GDM1 (cell line): ENCODE measurements at regions not wholly inside any gene's neighbourhood (a gene's known extent, or its start where the extent isn't known, plus 50 kb on each side); places are given as distances from the start of the nearest gene placed in this dataset.

Experiments used
- DNase-seq: peaks from one replicate; lab custom pipeline; 2025; lab: John Stamatoyannopoulos, UW

DNA sequence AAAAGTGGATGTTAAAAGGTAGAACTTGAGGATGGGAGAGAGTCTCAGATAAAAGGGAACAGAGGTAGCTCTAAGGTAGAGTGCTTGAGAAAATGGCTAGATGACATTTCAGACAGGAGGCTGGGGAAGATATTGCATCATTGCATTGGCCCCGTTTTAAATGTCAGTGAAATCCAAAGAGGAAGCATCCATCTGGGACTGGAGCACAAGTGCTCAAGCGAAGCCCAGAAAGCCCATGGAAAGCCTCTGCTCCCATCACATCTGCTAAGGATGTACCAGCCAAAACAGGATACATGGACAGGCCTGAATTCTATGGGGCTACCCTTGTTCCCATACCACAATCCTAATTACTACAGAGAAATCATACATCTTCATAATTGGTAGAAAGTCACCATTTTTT is 581.5 kb upstream of the TMEM132C start:
- no peak for DNase-seq

DNA sequence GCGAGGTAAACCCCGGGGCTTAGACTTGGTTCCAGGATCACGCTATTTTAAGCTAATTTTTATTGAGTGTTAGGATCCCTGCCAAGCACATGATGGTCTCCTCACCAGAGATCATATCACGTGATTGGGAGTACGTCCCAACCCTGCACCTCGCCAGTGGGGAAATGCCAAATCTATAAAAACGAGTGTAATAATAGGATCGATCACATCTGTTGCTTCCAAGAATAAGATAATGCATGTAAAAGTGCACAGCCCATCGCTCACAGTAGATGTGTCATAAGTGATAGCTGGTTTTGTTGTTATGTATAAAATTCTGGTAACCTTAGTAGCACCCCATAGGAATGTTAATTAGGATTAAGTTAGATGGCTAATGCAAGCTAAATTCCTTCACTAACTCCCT is 581.0 kb upstream of the TMEM132C start:
- DNase-seq, result no peak

- no peak for DNase-seq
Observed at GRCh38 chr12:127687181-127687580, 579.8 kb upstream of the TMEM132C start.

GRCh38 chr12:127688906-127689428 is 578.0 kb upstream of the TMEM132C start:
- DNase-seq, result no peak

DNA sequence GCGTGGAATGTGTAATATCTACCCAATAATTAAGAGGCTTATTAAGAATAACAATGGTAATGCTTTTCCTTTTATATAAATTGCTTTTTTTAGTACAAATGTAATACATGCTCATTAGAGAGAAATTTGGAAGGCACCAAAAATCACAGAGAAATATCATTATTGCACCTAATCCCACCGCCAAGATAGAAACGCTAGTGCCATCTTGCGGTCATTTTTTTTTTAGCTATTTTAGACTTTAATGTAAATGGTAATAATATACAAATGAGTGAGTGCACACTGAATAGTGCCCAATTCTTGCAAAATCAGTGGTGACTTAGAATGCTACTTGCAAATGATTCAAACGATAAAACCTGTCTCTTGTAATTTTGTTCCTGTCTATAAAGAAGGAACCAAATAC is 576.8 kb upstream of the TMEM132C start:
- no peak for DNase-seq

- DNase-seq, result no peak
Observed at GRCh38 chr12:127696963-127697362, 570.0 kb upstream of the TMEM132C start.

DNA sequence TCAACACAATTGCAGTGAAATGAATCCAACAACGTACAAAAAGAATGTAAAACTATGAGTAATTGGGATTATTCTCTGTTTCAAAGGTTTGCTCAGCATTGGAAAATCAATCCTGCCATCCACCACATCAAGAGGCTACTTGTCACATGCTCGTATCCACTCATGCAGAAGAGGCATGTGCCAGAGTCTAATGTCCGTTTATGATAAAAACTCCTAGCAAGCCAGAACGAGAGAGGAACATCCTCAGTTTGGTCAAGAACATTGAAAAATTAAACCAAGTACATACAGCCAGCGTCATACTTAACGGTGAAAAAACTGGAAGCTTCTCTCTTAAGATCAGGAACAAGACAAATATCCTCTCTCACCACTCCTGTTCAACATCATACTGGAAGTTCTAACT is 563.9 kb upstream of the TMEM132C start:
- no peak for DNase-seq

DNA sequence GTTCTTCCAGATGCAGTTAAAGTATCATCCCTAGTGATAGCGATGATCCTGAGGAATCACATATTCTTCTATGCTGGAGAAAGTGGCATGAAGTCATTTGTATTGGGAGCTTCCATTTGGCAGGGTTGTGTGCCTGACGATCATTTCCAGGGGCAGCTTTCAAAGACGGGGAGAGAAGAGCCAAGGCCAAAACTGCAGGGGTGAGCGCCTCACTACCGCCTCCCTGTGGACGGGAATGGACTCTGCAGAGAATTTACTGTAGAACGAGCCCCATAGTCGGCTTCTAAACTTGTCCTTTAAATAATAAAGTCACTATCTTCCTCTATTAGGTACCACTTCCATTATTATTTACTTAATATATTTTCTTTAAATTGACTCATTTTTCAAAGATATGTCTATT is 555.9 kb upstream of the TMEM132C start:
- DNase-seq, result no peak

DNA sequence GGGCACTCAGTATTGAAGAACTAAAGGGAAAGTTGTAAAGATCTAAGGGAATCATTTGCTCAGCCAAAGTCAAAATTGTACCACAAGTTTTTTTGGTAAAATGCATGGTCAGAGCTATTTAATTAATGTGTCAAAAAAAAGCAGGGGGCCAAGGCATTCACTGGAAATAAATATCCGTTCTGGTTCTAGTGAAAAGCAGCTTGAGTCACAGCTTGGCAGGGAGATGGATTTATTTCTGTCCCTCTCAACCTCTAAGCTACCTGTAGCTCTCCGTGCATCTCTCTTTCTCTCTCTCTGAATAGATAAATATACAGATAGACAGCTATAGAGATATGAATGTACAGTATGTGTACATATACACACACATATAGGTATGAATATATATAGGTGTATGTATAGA is 554.4 kb upstream of the TMEM132C start:
- DNase-seq, result no peak

- no peak for DNase-seq
Observed at GRCh38 chr12:127716166-127716565, 550.8 kb upstream of the TMEM132C start.

DNA sequence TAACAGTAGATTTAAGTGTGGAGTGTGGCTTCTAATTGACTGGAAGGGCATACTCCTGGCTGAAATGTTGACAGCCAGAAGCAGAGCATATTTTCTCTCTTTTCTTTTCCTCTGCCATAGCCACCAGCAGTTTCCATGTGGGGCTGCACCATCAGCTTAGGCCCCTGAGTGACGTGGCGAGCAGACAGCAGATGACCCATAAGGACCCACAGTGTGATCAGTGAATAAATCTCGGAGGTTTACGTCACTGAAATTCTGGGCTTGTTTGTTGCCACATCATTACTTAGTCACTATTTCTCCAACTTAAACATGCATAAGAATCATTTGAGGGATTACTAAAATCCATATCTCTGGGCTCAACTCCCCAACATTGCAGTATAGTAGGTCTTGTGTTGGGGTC is 549.7 kb upstream of the TMEM132C start:
- DNase-seq, result no peak

DNA sequence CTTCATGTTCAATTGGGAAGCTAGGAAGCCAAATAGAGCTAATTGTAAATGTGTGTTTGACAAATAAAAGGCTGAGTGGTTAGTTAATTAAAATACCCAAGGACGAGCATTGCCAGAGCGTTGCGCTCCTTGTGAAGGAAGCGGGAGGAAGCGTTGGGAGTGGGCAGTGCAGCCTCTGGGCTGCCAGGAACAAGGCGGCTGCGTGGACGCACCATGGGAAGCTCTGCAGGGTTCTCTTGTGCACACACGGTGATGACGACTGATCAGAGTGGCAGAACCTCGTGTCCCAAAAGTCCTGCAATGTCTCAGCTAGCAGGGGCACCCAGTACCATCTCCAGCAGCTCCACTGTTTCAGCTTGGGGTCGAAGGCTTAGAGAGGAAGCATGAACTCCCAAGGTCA is 546.6 kb upstream of the TMEM132C start:
- no peak for DNase-seq

DNA sequence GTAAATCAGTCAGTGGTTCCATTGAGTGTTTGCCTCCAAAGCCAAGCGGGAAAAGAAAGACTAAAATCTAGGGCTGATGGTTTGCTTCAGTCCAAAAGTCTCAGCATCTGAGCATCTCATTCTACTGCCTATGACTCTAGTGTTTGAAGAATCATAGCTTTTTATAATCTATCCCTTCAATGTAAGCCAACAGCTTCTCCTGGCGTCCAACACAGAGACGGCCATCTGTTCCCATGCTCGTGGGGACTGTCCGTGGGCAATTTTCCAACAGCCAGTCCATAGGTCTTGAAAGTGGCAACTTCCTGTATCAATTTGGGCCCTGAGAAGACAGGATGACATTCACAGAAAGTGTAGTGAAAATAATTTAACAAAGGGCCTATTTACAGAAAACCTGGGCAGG is 544.4 kb upstream of the TMEM132C start:
- DNase-seq, result no peak

DNA sequence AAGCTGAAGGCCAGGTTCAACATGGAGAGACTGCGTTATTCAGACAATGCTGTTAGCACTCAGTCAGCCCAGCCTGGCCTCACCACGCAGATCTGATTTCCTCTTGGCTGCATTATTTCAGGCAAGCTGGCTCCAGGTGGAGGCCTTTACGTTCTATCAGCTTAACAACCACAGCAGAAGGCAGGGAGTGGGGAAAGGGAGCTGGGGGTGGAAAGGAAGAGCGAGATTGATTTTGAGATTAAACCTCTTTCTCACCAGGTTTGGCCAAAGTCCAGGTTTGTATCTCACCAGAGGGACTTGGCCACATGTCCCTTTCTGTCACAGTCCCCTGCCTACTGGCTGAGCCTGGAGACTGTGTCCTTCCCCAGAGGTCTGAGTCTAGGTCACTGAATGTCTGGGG is 543.7 kb upstream of the TMEM132C start:
- no peak for DNase-seq

DNA sequence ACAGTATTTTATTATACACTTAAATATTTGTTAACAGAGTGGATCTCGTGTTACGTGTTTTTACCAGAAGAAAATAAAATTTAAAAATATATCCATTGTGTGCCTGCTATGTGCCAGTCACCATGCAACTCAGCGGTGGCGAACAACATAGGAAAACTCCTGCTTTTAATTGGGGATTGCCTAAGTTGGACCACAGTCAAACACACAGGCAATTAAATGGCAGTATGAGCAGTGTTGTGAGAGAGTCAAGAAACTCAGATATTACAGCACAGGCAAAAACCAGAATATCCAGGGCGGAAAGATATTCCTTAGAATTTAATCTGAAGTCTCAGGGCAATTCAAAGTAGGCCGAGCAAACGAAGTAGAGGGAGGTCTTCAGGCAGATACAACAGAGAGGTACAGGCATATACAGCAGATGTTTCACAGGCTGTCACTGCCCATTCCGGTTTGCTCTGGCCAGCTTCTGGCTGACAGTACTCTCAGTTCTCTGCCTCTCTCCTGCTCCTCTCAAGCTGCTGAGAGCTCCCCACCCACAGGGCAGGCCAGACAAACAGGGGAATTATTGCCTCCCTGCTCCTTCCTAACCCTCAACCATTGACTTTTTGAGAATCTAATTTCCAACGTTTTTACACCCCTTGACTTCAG is 540.2 kb upstream of the TMEM132C start:
- DNase-seq, result no peak

- DNase-seq, result no peak
Observed at GRCh38 chr12:127728285-127728684, 538.7 kb upstream of the TMEM132C start.

- no peak for DNase-seq
Observed at GRCh38 chr12:127728729-127729128, 538.2 kb upstream of the TMEM132C start.

GRCh38 chr12:127729381-127729780 is 537.6 kb upstream of the TMEM132C start:
- DNase-seq, result no peak

DNA sequence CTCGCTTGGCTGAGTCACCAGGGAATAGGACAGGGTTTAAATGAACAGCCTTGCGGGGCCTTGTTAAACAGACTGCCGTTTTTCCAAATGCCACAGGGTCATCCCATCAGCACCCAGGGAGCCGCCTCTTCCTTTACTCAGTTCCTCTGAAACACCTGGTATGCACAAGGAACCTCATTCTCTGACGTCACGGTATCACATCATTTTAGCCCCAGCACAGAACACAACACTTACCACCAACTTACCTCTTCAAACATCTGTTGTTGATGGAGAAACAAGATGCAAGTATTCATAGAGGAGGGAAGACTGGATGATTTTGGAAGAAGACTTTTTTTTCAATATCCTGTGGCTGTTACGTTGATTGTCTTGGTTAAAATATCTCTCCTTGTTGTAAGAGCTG is 535.3 kb upstream of the TMEM132C start:
- no peak for DNase-seq

GRCh38 chr12:127742231-127742630 is 524.7 kb upstream of the TMEM132C start:
- DNase-seq, result no peak

DNA sequence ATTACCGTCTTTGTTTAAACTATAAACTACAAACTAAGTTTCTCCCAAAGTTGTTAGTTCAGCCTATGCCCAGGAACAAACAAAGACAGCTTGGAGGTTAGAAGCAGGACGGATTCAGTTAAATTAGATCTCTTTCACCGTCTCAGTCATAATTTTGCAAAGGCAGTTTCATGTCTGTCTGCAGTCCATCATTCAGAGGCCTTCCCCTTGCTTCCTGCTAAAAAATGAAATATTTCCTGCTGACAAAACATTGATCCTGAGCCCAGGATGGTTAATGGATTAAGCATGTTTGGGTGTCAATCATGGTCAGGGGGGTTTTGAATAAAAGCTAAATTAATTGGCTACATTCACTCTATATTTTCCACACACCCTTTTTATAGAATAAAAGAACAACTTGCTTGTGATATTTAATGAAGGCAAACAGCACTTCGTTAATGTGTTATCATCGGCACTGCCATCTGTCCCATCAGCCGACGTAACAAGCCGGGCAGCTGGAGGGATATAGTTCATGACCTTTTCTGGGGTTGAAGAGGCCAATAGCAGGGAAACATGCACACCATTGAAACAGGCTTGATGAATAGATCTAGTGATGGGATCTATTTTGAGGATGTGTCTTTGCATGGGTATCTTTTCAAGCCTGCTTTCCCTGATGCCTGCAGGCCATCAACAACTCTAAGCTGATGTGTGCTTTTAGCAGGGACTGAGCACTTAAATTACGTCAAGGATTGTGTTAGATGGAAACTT is 521.3 kb upstream of the TMEM132C start:
- DNase-seq, result no peak

DNA sequence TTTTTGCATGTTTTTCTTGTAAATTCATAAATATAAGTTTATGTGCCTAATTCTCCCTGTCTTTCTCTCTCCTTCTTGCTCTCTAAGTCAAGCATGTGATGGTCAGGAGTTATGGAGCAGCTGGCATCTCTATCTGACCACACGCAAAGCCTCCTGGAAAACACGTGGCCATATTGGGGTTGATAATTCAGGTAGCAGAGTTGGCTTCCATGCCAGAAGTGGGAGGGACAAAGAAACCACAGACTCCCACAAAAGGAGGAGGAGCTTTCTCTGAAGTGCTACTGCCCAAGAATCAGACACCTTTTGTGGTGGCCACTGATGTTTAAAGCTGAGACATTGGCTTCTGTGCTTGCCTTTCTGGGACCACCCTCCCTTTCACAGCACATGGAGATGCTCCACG is 517.6 kb upstream of the TMEM132C start:
- no peak for DNase-seq

- DNase-seq, result no peak
Observed at GRCh38 chr12:127750076-127750840, 516.7 kb upstream of the TMEM132C start.
